HG03520 (cell line): ENCODE measurements at regions not wholly inside any gene's neighbourhood (a gene's known extent, or its start where the extent isn't known, plus 50 kb on each side); places are given as distances from the start of the nearest gene placed in this dataset.

Source experiments
- ATAC-seq: cut with Tn5 transposase; IDR thresholded peaks from one replicate; pipeline ENCODE4 v1.9.1; 2021; ENCODE audit warnings: mild to moderate bottlenecking, moderate library complexity; ENCODE audit not compliant: unreplicated experiment

GRCh38 chr5:173718469-173718868, 102.0 kb upstream of the BOD1 start:
- no peak for ATAC-seq

DNA sequence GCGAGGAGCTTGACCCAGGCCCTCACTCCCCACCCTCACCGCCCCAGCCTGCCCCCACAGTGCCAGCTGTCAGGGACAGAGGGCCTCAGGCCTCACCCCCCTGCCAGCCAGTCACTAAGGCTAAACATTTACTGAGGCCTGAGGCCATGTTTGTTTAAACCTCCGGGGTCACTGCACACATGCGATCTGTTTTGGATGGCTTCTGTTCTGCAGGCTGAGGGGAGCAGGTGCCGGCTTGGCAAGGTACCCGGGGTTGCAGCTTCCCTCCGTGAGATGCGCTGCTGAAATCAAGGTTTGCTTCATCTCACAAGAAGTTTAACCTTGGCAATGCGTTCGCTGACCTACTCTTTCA, 103.3 kb upstream of the BOD1 start:
- no peak for ATAC-seq

DNA sequence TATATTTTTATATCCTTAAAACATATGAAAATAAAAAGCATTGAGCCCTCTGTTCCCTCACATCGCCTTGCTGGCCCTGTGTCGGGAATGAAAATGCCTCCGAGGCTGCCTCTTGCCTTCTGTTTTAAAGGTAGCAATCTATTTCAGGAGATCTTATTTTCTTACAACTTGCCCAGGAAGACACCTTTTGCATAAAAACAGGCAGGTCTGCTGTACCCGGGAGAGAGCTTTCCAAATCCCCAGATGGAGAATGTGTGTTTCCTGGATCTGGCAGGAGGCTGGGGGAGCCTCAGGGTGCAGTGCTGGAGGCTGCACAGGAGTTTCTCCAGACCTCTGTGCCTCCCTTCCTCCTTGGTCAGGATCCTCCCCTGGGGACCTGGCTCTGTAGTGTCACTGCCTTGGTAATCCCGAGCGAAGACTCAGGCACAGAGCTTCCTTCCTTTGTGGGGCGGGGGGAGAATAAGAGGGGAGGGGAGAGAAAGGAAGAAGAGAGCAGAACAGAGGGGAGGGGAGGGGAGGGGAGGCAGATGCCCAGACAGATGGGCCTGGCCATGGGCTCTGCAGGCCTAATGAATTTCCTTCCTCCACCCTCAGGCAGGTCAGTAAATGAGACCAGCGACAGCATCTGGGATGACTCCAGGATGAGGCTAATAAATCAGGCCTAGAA, 104.0 kb upstream of the BOD1 start:
- no peak for ATAC-seq

GRCh38 chr5:173720953-173721600, 104.6 kb upstream of the BOD1 start:
- ATAC-seq, result no peak

- ATAC-seq, result no peak
Measured at GRCh38 chr5:173721601-173722232, 105.3 kb upstream of the BOD1 start.

DNA sequence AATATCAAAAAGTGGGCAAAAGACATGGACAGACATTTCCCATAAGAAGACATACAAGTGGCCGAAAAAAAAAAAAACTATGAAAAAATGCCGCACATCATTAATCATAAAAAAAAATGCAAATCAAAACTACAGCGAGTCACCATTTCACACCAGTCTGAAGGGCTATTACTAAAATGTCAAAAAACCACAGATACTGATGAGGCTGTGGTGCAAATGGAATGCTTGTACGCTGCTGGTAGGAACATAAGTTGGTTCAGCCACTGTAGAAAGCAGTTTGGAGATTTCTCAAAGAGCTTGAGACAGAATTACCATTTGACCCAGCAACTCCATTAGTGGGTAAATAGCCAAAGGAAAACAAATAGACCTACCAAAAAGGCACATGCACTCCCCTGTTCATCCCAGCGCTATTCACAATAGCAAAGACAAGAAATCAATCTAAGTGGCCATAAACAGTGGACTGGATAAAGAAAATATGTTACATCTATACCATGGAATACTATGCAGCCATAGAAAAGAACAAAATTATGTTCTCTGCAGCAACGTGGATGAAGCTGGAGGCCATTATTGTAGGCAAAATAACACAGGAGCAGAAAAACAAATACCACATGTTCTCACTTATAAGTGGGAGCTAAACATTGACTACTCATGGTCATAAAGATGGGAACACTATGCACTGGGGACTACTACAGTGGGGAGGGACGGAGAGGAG, 110.6 kb upstream of the BOD1 start:
- no peak for ATAC-seq

DNA sequence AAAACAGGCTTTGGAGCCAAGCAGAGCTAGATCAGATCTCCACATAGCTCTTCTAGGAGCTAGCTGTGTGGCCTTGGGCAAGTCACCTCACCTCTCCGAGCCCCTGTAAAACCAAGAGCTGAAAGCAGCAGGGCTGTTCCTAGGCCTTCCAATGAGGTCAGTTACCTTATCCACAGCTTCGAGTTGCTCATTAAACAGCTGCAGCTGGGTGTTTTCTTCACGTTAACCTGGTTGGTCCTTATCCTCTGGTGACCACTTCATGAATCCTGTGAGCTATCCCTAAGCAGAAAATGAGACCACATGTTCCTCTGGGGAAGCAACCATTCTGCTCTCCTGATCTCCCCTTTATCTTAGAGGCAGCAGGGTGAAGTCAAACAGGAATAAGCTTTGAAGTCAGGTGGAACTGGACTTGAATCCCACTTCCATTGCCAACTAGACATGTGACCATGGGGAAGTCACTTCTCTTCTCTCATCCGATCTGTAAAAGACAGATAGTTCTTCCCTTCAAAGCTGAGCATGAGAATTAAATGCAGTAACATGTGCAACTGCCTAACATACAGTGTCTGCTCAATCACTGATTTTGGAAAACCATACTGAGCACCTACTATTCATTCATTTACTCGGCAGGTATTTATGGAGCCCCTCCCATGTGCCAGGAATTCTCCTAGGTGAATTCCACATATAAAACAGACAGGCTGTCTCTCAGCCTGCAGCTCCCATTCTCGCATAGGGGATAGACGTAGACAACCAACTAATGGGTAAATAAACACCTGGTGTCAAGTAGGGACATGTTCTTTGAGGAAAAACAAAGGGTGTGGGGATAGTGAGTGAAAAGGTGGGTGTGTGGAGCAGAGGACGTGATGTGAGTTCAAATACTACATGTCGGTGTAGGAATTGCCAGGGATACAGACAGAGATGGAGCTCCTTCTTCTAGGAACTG, 111.7 kb upstream of the BOD1 start:
- no peak for ATAC-seq

DNA sequence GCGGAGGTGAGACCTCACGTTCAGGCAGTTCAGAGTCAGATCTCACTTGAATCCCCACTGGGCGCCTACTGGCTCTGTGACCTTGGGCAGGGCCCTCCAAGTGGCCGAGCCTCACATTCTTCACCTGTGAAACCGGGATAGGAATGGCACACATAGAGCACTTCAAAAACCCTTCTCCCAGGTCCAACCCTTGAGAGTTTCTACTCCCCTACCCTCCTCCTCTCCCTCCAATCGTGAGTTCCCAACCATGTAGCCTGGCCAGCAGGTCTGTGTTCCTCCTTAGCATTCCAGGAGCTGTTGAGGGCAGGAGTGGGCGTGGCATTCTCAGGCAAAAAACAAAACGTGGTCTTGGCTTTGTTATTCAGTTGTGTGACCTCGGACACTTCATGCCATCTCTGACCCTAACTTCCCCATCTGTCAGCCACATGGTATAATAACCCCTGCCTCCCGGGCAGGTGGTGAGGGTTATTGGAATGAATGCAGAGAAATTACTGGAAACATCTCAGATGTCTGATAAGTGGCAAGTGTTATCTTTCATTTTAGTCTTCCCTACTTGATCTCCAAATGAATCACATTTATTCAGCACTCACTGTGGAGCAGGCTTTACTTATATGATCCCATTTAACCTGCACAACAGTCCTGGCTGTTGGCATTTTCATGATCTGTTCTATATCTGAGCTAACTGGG, 112.8 kb upstream of the BOD1 start:
- ATAC-seq, result no peak

- no peak for ATAC-seq
Measured at GRCh38 chr5:173730632-173731298, 114.3 kb upstream of the BOD1 start.

GRCh38 chr5:173733021-173733420, 116.6 kb upstream of the BOD1 start:
- ATAC-seq, result no peak

DNA sequence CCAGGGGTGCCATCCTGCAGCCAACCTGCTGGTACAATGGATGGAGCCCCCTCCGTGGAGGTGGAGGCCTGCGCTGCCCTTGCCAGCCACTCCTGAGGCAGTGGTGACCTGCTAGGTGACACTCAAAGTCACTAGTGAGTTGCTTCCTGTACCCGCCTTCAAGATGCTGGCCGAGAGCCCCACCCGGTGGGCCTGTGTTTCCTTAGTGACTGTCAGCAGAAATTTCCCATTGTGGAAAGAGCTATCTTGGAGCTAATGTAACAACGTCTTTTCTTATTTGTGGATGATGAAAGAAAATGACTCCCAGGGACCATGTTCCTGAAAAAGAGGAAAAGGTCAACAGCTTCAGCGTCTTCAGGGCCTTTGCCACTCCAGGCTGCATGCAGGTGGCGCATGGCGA, 117.0 kb upstream of the BOD1 start:
- no peak for ATAC-seq

GRCh38 chr5:173733831-173734501, 117.5 kb upstream of the BOD1 start:
- ATAC-seq, result no peak

DNA sequence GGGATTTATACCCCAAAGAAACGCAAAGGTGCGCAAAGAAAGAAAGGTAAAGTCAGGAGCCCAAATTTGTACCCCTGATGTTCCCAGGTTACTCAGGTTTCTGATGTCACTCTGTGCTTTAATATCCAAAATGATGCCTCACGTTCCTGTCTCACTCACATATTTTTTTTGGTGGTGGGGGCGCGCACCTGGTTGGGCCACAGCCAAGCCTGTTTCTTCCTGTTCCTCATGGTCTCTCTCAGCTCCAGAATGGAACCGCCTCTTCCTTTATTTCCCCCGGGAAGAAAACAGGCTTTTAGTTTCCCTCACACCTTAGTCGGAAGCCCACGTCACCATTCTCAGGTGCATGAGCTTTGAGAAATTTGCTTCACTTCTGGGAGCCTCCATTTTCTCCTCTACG, 118.3 kb upstream of the BOD1 start:
- no peak for ATAC-seq

- ATAC-seq, result no peak
Measured at GRCh38 chr5:173735184-173735583, 118.7 kb upstream of the BOD1 start.

GRCh38 chr5:173735691-173736090, 119.2 kb upstream of the BOD1 start:
- ATAC-seq, result no peak

- ATAC-seq, result no peak
Measured at GRCh38 chr5:173736374-173736773, 119.9 kb upstream of the BOD1 start.

- ATAC-seq, result peak; percentile 60
Measured at GRCh38 chr5:173736923-173737412, 120.5 kb upstream of the BOD1 start.

DNA sequence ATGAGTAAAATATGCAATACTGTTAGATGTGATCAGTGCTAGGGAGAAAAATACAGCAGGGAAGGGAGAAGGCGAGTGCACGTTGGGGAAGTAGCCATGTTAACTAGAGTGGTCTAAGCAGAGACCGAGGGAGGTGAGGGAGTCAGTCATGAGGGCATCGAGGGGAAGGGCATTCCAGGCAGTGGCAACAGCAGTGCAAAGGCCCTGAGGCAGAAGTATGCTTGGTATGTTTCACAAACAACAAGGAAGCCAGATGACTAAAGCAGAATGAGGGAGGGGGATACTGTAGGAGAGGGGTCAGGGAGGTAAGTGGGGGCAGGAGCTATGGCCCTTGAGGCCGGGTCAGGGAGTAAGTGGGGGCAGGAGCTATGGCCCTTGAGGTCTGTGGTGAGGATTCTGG, 123.3 kb upstream of the BOD1 start:
- no peak for ATAC-seq

- no peak for ATAC-seq
Measured at GRCh38 chr5:173740400-173740799, 124.0 kb upstream of the BOD1 start.
